ENCODE measurements at regions not wholly inside any gene's neighbourhood (a gene's known extent, or its start where the extent isn't known, plus 50 kb on each side); places are given as distances from the start of the nearest gene placed in this dataset.

DNA sequence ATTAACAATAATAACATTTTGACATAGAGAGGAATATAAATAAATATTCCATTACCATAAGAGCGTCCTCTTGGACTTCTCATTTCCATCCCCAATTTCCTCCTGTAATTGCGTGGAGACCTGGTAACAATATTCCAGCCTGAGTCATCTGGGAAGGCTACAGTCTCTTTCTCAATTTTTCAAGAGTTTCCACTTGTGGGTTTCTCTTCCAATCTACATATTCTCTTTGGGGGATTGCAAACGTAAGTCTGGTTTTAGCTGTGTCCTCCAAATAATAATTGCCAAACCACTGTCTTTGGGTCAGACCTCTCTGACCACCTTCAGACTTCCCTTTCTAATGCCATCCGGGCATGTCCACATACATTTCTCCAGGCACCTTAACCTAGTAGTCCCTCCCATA lies 124.5 kb upstream of the USP24 start:
- in situ Hi-C loops (cut with HindIII; ENCODE audit: low sequenced_read_pairs): loop anchor here (5.0 kb wide), 1 partner anchor 57 kb away; no protein-coding TSS in a partner anchor

DNA sequence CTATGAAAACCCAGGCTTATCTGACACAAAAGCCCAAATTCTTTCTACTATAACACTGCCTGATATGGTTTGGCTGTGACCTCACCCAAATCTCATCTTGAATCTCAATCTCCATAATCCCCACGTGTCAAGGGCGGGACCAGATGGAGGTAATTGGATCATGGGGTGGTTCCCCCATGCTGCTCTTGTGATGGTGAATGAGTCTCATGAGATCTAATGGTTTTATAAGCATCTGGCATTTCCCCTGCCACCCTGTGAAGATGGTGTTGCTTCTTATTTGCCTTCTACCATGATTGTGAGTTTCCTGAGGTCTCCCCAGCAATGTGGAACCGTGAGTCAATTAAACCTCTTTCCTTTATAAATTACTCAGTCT lies 123.3 kb upstream of the USP24 start:
- in situ Hi-C loops (cut with HindIII; ENCODE audit: low sequenced_read_pairs): loop anchor here (5.0 kb wide), 1 partner anchor 56 kb away; no protein-coding TSS in a partner anchor

DNA sequence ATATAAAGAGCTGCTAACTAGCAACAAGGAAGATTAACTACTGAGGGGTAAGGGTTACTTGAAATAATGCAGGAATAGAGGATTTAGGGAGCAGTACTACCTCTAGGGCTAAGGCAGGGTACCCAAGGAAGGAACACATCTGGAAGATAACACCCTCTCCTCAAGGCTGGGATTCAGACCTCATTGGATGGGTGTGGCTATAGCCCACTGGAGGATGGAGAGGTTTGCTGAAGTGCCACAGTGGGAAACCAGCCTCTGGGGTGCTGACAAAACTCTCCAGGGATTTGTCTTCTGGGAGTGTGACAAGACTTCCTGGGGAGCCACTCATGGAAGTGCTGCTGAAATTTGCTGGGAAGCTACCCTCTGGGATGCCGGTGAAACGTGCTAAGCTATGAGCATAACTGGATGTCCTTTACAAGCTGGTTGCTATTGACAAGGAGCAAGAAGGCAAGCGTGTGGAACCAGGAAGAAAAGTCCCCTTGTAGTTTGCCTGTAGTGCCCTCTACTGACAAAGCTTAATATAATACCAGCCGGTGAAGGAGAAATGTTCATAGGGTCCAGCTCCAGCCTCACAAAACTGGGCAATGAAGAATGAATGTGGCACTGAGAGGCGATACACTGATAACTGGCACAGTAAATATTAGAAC lies 122.8 kb upstream of the USP24 start:
- in situ Hi-C loops (cut with HindIII; ENCODE audit: low sequenced_read_pairs): loop anchor here (5.0 kb wide), 1 partner anchor 56 kb away; no protein-coding TSS in a partner anchor

DNA sequence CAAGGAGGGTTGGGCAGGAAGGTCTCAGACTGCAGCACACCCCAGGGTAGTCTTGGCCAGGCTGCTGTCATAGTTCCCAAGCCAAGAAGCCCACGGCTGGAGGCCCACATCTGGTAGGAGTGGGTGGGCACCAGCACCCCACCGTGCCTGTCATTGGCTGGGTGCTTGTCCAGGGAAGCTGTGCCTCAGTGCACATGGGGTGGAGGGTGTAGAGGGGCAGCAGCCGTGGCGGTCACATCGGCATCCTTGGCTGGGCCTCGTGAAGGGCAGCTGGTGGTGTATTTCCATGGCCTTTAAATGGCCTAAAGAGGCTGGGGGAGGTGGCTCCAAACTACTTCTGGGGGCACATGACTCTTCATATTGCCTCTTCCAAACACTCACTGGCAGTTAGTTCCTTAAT lies 119.6 kb upstream of the USP24 start:
- in situ Hi-C loops (cut with HindIII; ENCODE audit: low sequenced_read_pairs): loop anchor here (5.0 kb wide), 1 partner anchor 52 kb away; no protein-coding TSS in a partner anchor

DNA sequence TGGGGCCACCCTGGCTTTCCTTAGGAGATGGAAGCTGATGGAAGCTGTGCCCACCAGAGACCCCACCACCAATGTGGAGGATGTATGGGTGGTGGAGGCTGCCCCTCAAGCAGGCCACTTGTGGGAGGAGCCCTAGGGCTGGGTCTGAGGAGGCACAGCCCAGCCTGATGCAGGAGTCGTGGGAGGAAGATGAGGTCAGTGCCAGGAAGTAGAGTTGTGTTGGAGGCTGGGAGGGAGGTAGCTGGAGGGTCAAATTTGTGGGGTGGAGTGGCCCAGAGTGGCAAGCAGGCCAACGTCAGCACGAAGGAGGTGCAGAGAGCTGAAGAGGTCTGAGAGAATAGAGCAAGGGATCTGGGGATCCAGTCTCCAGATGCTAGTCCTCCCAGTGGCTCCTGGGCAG lies 119.0 kb upstream of the USP24 start:
- in situ Hi-C loops (cut with HindIII; ENCODE audit: low sequenced_read_pairs): no loop called here

DNA sequence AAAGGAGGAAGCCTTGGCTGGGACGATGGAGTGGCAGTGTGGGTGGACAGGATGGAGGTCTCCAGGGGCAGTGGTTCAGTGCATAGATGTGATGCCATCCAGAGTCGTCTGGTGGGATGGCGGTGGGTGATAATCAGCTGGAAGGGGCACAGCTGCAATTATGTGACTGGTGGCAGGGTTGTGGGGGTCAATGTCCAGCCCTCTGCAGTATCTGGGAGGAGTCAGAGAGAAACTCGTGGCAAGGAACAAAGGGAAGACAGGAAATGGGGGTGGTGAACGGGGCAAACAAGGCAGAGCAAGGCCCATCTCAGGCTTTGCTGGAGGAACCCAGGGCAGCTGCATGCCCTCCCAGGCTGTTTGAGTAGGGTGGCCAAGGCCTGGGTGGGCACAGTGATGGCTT lies 118.3 kb upstream of the USP24 start:
- in situ Hi-C loops (cut with HindIII; ENCODE audit: low sequenced_read_pairs): no loop called here

DNA sequence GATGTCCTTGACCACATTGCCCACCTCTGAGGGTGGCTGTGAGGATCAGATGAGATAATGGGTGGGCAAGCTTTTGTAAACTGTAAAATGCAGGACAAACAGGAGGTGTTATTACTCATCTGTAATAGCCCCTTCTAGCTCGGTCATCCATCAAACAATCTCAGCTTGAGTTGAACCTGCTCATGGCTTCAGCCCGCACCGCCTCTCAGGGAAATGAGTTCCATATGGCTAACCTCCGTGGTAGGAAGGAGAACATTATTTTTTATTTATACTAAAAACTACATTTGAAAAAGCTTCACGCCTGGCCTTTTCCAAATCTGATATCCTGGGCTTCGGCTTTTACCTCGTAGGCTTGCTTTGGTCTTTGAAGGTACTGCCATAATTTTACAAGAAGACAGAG lies 116.2 kb upstream of the USP24 start:
- in situ Hi-C loops (cut with HindIII; ENCODE audit: low sequenced_read_pairs): no loop called here

DNA sequence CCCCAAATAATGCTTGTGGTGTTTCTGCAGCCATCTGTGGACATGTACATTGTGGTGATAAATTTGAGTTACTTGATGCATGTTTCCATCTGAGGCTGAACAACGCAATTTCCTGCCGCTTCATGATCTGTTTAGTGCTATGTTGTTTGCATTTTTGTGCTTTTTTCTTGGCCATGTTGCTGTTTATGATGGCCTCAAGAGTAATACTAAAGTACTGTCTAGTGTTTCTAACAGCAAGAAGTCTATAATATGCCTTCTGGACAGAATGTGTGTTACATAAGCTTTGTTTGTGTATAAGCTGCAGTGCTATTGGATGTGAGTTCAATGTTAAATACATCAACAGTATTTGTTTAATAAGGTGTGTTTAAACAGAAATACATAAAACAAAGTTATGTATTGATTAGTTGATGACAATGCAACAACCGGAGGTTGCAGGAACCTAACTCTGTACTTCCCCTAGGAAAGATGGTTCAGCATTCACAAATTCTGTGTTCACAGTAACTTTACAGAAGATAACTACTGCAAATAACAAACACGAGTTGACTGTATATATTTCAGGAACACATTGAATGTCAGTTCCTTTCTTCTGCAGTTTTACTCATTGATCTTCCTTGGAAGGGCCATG lies 114.8 kb upstream of the USP24 start:
- in situ Hi-C loops (cut with HindIII; ENCODE audit: low sequenced_read_pairs): no loop called here

DNA sequence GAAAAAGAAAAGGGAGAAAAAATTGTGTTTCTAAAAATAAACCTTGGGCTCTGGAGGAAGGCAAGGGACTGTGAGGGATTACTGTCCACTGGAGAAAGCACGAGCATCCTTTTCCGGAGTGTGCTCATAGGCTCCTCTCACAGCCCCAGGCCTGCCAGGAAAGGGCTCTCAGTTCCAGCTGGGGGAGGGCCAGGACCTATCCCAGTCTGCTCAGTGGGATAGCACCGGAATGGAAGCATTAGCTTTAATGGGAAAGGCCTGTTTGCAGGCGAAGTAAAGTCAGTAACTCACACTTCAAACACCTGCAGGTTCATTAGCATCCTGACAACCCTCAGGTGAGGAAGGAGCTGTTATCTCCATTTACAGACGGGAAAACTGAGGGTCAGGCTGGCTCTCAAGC lies 113.9 kb upstream of the USP24 start:
- in situ Hi-C loops (cut with HindIII; ENCODE audit: low sequenced_read_pairs): no loop called here

DNA sequence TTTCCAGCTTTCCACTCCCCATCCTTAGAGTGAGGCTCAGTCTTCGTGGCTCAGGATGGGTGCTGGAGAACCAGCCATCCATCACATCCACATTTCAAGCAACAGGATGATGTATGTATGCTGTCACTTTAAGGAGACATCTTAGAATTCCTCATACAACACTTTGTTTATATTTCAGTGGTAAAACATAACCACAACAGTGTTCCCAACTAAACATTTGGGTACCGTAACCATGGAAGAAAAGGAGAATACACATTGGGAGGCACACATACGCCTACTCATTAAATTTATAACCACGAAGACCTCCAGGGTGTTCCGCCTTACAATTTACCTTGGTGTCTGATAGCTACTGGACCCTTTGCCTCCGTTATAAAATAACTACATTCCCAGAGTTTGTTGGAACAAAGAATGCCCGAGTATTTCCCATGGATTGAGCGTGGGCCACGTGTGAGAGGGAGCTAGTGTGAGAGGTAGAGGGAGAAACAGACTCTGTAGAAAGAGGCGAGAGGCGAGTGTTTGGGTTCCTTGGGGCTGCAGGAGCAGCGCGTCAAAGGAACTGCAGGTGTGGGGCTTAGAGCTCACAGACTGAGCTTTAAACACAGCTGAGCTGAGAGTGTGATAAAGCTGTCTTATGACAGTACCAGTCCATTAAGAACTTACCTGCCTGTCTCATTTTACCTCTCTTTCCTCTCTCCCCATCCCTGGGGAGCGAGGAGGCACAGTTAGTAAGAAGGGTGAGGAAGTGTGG lies 111.5 kb upstream of the USP24 start:
- in situ Hi-C loops (cut with HindIII; ENCODE audit: low sequenced_read_pairs): no loop called here

DNA sequence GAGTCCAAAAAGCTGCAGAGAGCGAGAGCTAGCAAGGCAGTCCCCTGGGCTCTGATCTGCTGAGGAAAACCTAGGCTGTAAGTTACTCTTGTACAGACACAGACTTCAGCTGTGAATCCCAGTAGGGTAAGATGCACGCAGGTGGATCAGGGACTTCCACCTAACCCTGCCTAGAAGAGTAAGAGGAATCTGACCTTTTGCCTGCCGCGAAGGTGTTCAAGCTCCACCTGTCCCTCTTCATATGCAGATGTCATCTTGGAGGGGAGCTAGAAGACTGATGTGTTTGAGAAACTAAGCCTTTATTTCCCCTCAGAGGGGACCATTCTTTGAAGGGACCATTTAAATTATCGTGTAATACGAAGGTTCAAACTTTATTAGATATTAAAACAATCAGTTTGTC lies 108.6 kb upstream of the USP24 start:
- in situ Hi-C loops (cut with HindIII; ENCODE audit: low sequenced_read_pairs): no loop called here

DNA sequence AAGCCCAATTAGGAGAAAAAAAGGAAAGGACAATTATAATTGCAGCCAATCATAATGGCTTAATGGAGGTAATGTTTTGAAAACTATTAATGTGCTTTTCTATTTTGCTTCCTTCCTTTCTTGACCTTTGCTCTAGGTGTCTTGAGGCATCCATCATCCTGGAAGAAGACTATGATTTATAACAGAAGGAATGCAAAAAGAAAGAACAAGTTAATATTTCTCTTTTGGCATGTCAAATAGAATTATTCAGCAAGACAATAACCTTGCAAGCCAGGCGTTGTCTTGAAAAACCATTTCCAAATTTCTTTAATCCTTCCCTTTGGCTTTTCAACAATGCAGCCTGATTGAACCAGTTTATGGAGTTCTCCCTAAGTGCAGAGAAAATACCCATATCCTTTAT lies 107.7 kb upstream of the USP24 start:
- in situ Hi-C loops (cut with HindIII; ENCODE audit: low sequenced_read_pairs): no loop called here

DNA sequence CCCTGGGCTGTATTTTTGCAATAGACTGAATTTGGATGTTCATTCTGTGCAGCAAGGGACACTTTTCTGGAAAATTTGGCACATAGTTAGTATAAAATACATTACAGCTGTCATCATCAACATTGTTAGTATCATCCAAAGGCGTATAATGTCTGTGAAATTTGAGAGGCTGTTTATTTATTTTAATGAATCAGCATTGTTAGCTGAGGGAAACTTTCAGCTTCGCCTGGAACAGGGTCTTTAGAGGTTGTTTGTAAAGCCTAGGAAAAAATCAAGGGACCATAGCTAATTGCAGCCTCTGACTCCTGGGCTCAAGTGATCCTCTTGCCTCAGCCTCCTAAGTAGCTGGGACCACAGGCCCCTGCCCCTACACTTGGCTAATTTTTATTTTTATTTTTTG lies 106.8 kb upstream of the USP24 start:
- in situ Hi-C loops (cut with HindIII; ENCODE audit: low sequenced_read_pairs): no loop called here

DNA sequence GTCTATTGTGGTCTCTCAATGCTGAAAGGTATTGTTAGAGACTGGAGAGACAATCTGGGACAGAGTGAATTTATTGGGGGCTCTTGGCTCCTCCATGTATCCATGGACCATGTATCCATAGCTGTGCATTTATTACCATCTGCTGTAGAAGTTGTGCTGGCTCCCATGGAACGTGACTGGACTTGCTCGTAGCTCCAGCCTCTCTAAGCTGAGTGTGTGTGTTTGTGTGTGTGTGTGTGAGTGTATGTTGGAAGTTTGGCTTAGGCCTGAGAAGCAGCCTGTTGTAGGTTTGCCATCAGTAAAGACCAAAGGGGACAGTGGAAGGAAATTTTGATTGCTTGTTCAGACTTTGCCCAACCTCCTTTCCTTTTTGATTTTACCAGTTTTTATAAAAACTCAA lies 105.7 kb upstream of the USP24 start:
- in situ Hi-C loops (cut with HindIII; ENCODE audit: low sequenced_read_pairs): no loop called here

DNA sequence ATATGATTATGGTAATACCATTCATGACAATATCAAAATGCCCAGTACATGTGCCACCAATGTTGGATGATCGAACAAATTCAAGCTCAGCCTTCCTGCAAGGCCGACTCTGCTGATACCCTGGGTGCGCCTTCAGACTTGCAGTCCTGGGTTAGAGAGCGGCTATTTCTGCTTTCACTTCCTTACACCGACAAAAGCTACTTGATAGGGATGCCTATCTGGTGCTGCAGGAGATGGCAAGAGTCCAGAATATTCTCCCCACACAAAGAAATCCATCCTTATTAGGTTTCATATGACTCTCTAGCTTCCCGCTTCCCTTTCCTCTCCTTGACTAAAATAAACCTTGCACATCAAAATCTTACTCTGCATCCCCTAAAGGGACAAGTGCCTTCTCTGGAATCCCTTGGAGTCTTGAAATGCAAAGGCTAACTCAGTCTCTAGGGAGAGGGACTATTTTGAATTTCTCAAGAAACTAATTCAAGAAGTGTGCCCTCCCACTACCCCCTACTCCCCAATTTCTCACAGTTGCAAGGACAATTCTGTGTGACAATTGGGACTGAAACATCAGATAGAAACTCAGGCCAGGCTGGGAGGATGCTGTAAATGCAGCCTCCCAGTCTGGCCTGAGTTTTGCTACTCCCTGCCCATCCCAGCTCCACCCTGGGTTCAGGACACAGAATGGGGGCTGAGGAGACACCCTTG lies 103.1 kb upstream of the USP24 start:
- in situ Hi-C loops (cut with HindIII; ENCODE audit: low sequenced_read_pairs): no loop called here

DNA sequence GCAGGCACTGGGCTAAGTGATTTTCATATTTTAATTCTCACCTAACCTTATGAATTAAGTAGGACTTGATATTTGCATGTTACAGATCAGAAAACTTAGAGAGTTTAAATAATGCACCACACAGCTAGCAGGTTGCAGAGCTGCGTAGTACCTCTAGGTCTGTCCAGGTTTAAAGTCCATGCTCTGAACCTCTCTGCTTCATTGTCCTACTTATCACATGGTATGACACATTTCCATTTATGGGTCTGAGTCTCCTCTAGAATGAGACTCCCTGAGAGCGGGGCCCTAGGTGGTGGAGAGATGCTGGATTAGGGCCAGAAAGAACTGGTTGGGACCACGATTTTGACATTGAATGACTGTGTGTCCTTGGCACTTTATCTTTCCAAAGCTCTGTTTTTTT lies 102.5 kb upstream of the USP24 start:
- in situ Hi-C loops (cut with HindIII; ENCODE audit: low sequenced_read_pairs): no loop called here

DNA sequence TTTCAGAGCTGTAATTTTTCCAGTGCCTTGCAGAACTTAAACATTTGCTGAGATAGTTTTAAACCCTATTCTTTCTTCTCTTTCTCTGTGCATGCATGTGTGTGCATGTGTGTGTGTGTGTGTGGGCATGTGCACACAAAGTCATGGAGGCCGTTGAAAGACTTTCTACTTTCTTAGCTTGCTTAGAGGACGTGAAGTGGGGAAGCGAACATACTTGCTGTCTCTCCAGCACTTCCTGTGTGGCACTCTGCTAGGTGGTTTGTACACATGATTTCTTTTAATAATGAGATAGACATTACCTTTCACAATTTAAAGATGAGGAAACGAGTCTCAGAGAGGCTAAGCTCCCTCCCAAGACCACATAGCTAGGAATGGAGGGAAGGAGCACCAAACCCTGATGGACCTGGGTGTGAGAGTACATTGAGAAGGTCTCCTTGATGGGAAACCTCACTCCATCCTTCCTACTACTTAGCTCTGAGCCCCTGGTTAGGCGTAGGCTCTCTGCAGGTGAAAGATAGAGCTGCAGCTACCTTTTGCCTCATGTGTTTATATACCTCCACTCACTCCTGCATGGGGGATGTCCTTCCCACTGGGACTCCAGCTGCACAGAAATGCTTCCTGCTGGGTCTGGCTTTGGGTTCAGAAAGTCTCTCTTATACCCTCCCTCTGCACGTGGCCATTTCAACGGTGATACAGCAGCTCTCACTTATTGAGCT lies 101.9 kb upstream of the USP24 start:
- in situ Hi-C loops (cut with HindIII; ENCODE audit: low sequenced_read_pairs): no loop called here

DNA sequence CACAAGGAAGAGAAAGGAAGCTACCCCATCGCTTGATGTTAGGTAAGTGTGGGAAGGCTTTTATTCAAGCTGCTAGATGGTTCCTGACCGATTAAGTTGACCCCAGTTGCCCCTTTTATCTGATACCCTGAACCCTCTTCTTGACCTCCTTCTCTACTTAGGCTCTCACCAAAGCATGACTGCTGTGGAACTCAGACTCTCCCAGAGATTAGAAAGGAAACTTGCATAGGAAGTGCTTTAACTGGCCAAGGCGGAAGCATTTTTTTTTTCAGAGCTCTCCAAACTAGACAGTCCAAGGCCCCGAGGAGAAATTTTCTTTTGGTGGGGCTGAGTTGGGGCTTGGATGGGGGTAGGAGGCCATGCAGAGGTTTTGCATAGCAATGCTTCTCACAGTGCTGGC lies 101.3 kb upstream of the USP24 start:
- in situ Hi-C loops (cut with HindIII; ENCODE audit: low sequenced_read_pairs): no loop called here

DNA sequence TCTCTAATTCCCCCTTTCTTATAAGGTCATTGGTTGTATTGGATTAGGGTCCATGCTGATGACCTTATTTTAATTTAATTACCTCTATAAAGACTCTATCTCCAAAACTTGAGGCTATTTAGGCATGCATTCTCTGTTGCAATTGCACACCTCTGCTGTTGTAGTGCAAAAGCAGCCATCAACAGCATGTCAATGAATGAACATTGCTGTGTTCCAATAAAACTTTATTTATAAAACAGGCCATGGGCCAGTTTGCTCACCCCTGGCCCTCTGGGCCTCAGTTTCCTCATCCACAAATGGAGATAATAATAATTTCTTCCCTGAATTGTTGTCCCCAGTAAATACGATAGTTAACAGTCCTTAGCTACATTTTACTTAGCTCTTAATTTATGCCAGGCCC lies 100.4 kb upstream of the USP24 start:
- in situ Hi-C loops (cut with HindIII; ENCODE audit: low sequenced_read_pairs): no loop called here

DNA sequence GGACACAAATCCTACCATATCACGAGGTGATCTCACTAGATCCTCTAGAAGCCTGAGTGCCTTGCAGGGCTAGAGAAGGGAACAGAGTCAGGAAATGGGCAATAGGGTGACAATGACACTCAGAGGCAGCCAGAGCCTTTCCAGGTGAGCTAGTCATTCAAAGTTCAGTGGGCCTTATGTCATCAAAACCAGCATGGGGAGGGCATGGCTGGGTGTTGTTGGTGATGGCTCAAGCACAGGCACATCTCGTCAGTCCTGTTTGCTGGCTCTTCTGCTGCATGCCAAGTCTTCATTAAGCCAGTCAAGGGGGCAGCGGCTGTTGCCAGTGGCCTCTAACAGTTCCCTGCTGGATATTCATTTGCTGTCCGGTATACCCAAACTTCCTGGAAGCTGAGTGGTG lies 99.6 kb upstream of the USP24 start:
- in situ Hi-C loops (cut with HindIII; ENCODE audit: low sequenced_read_pairs): no loop called here

DNA sequence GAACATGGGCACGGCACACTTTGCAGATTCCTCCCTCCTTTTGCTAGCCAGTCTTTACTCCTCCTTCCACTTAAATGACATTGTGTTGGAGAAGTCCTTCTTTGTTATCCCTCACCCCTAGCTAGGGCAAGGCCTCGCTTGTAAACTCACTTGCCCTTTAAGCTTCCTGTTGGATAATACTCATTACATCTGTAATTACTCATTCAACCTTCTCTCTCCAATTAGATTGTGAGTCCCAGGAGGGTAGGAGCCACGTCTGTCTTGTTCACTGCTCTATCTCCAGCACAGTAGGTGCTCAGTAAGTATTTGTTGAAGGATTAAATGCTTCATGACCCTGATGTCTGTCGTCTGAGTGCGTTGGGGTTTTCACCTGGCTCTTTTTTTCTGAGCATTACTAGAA lies 98.7 kb upstream of the USP24 start:
- in situ Hi-C loops (cut with HindIII; ENCODE audit: low sequenced_read_pairs): no loop called here

Data from endothelial cell of hepatic sinusoid (primary cell).